ENCODE measurements at regions not wholly inside any gene's neighbourhood (a gene's known extent, or its start where the extent isn't known, plus 50 kb on each side); places are given as distances from the start of the nearest gene placed in this dataset.
A peak's percentile ranks its signal among the peaks of the same experiment; 100 is the strongest.

DNA sequence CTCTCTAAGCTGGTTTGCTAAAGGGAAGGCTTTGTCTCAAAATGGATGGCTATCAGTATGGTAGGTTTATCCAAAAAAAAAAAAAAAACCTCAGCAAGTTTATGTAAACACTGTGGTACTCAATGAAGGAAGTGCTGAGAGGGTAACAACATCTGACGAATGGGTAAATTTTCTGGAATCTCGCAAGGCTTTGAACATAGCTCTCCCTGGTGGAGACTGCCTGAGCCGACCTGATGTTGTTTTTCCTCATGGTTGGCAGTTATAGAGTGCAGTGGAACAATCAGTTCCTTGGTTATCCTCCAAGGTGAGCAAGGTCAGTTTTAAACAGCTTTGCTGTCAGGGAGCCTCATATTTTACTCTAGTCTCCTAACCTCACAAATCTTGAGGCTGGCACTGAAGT, 94.6 kb downstream of the ZPLD1 start:
- Histone ChIP-seq H3K36me3 (ENCODE audit: low read depth) (no peaks in the 10 kb centered on the region), H3K4me3 (no peak overlapping the region), H3K4me1 (ENCODE audit: low read depth) (no peaks in the 10 kb centered on the region), H3K9me3 (no peaks in the 10 kb centered on the region)
- ATAC-seq (peak; percentile 35), DNase-seq (peak in 1 of 3 donors; percentile 9)
- no peak for TF ChIP-seq CTCF (IDR thresholded peaks at IDR 0.05)
- intact Hi-C loops (cut with DNase I, micrococcal nuclease), result no loop called here

DNA sequence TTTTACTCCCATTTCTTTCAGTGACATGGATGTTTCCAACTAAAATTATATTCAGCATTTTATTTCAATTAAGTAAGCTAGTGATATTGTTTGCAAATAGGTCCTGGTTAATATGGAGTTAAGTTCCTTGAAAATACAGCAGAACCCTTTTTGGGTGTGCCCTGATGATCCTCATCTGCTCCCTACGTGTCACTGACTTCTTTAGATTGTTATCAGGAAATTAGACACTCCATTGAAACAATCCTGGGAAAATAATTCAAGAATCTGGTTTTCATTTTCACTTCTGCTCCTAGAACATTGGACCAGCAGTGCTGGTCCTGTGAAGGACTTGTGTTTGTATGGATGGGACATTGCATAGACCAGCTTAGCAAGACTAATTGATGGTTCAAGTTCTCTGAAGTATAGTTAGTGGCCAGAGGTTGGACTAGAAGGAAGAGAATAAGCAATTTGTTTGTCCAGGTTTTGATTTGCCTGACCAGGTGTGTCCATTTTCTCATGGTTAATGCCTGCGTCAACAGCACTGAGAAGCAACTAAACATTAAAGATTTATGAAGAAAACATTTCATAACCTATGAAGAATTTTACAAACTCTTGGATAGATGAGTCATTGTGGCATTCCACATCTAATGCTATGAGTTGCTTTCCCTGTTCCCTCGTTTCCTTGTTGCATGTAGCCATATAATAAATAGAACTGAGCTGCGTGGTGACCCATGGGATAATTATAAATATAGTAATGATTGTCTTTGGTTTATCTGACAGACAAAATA, 95.8 kb downstream of the ZPLD1 start:
- H3K4me1 ChIP-seq (ENCODE audit: low read depth), result no peaks in the 10 kb centered on the region
- no peaks in the 10 kb centered on the region for H3K9me3 ChIP-seq
- intact Hi-C loops (cut with DNase I, micrococcal nuclease), result loop anchor here in 1 of 2 donors (10.0 kb wide), 1 partner anchor 726 kb away; no protein-coding TSS in a partner anchor
- no peak overlapping the region for H3K4me3 ChIP-seq
- TF ChIP-seq CTCF (IDR thresholded peaks at IDR 0.05), result no peak
- DNase-seq, result no peak
- H3K36me3 ChIP-seq (ENCODE audit: low read depth), result no peaks in the 10 kb centered on the region
- ATAC-seq, result no peak

DNA sequence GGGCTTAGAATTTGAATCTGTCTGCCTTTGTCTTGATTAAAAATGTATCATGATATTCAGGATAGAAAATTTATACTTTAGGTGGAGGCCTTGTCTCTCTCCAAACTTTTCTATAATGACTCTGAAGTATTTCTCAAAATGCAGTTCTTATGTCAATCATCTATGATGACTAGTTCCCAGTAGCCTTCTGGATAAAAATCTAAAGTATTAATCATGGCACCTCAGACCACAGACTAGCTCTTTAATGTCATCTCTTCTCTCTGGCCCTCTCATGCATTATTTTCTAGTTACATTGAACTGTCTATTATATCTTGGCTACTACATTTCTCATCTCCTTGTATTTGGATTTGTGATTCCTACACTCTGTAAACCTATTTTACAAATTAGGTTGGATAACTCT, 96.9 kb downstream of the ZPLD1 start:
- Histone ChIP-seq H3K9me3 (no peaks in the 10 kb centered on the region), H3K36me3 (ENCODE audit: low read depth) (no peaks in the 10 kb centered on the region), H3K4me3 (no peak overlapping the region), H3K4me1 (ENCODE audit: low read depth) (no peaks in the 10 kb centered on the region)
- intact Hi-C loops (cut with DNase I, micrococcal nuclease), result loop anchor here in 1 of 2 donors (10.0 kb wide), 1 partner anchor 727 kb away; no protein-coding TSS in a partner anchor
- ATAC-seq (no peak), DNase-seq (no peak)
- TF ChIP-seq CTCF (IDR thresholded peaks at IDR 0.05), result no peak

- DNase-seq (no peak), ATAC-seq (no peak)
- H3K36me3 ChIP-seq (ENCODE audit: low read depth), result no peaks in the 10 kb centered on the region
- H3K4me3 ChIP-seq, result no peak overlapping the region
- H3K9me3 ChIP-seq, result no peaks in the 10 kb centered on the region
- TF ChIP-seq CTCF (IDR thresholded peaks at IDR 0.05), result no peak
- no peaks in the 10 kb centered on the region for H3K4me1 ChIP-seq (ENCODE audit: low read depth)
- intact Hi-C loops (cut with DNase I, micrococcal nuclease), result loop anchor here in 1 of 2 donors (10.0 kb wide), 1 partner anchor 728 kb away; no protein-coding TSS in a partner anchor
Observed at GRCh38 chr3:102532901-102533300, 98.1 kb downstream of the ZPLD1 start.

GRCh38 chr3:102533784-102534183, 99.0 kb downstream of the ZPLD1 start:
- no peaks in the 10 kb centered on the region for H3K36me3 ChIP-seq (ENCODE audit: low read depth)
- ATAC-seq, result no peak
- intact Hi-C loops (cut with DNase I, micrococcal nuclease), result loop anchor here in 1 of 2 donors (10.0 kb wide), 1 partner anchor 729 kb away; no protein-coding TSS in a partner anchor
- no peaks in the 10 kb centered on the region for H3K9me3 ChIP-seq
- no peaks in the 10 kb centered on the region for H3K4me1 ChIP-seq (ENCODE audit: low read depth)
- no peak for TF ChIP-seq CTCF (IDR thresholded peaks at IDR 0.05)
- no peak overlapping the region for H3K4me3 ChIP-seq
- DNase-seq, result no peak
